Vagina (tissue), 2 donors: ENCODE measurements at regions not wholly inside any gene's neighbourhood (a gene's known extent, or its start where the extent isn't known, plus 50 kb on each side); places are given as distances from the start of the nearest gene placed in this dataset.
"Not testable (repeated sequence)": the region's sequence is repeated elsewhere in the genome, so short reads cannot be mapped to it uniquely, and the experiment has no call there.

Experiments
- DNase-seq, 2 donors: peaks; one replicate each; pipeline ENCODE4 v3.0.0-alpha.2; 2017; ENCODE audit errors: extremely low spot score in 2 of 2
- H3K27ac ChIP-seq: fragments of 200-600 bp; sonication (generic); one replicate; pipeline ENCODE4 v1.5.1; 2019
- H3K27me3 ChIP-seq: fragments of 200-600 bp; sonication (generic); one replicate; pipeline ENCODE4 v1.5.1; 2019
- H3K36me3 ChIP-seq, 2 donors: fragments of 200-600 bp; sonication (generic); one replicate each; pipeline ENCODE4 v1.5.1; 2017 to 2019
- H3K4me1 ChIP-seq: fragments of 200-600 bp; sonication (generic); one replicate; pipeline ENCODE4 v1.5.1; 2019
- H3K4me3 ChIP-seq, 2 donors: fragments of 200-600 bp; sonication (generic); 1 replicate in 1 of 2; 2 replicates in 1 of 2; pipeline ENCODE4 v1.5.1; 2016 to 2019
- H3K9me3 ChIP-seq: fragments of 200-600 bp; sonication (generic); one replicate; pipeline ENCODE4 v1.5.1; 2019
- POLR2A ChIP-seq, 2 donors: fragments of 450-650 bp; IDR thresholded peaks; one replicate each; pipeline ENCODE4 v1.6.1; 2017; ENCODE audit warnings: antibody characterized with exemption in 2 of 2, mild to moderate bottlenecking in 2 of 2, moderate library complexity in 2 of 2
- POLR2AphosphoS5 ChIP-seq, 2 donors: sonication (generic); formaldehyde crosslinking; IDR thresholded peaks; one replicate each; pipeline ENCODE4 v1.9.0; 2017; ENCODE audit warnings: antibody characterized with exemption in 2 of 2, mild to moderate bottlenecking in 2 of 2, low read depth in 1 of 2; ENCODE audit not compliant: insufficient read depth in 1 of 2
- intact Hi-C: fragments of 100-400 bp; cut with DNase I; formaldehyde crosslinking; loops from one replicate; pipeline ENCODE4 v1.15.1; 2023
- TF ChIP-seq, protein P1 (sequence below), 3 experiments: fragments of 450-650 bp in 2 of 3; fragments of 200-600 bp in 1 of 3; sonication (generic) in 1 of 3; IDR thresholded peaks; one replicate each; pipeline ENCODE4 v1.5.1; 2017 to 2019; ENCODE audit warnings: antibody characterized with exemption in 3 of 3, mild to moderate bottlenecking in 2 of 3, moderate library complexity in 2 of 3

DNA sequence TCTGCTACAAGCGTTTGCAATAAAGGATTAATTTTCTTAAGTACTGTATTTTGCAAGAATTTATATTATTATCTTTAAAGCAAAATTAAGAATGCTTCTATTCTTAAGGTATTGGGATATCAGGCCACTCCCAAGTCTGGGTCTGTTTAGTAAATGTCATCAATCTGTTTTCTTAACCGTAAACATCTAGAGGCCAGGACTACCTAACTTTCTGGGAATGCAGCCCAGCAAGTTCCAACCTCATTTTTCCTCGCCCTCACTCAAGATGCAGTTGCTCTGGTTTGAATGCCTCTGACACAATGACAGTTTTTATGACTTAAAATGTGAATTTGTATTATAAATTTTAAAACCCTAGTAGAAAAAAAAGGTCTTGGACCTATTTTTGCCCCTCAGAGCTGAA lies 143.5 kb downstream of the INHBA start:
- Histone ChIP-seq H3K27me3 (no peaks in the 10 kb centered on the region), H3K36me3 (no peaks in the 10 kb centered on the region), H3K4me1 (no peaks in the 10 kb centered on the region), H3K9me3 (no peaks in the 10 kb centered on the region), H3K4me3 (no peak overlapping the region), H3K27ac (no peak overlapping the region)
- no peak for DNase-seq
- TF ChIP-seq POLR2AphosphoS5 (IDR thresholded peaks at IDR 0.05; ENCODE audit: insufficient read depth in 1 of 2, low read depth in 1 of 2) = no peak
- TF ChIP-seq, protein P1, sequence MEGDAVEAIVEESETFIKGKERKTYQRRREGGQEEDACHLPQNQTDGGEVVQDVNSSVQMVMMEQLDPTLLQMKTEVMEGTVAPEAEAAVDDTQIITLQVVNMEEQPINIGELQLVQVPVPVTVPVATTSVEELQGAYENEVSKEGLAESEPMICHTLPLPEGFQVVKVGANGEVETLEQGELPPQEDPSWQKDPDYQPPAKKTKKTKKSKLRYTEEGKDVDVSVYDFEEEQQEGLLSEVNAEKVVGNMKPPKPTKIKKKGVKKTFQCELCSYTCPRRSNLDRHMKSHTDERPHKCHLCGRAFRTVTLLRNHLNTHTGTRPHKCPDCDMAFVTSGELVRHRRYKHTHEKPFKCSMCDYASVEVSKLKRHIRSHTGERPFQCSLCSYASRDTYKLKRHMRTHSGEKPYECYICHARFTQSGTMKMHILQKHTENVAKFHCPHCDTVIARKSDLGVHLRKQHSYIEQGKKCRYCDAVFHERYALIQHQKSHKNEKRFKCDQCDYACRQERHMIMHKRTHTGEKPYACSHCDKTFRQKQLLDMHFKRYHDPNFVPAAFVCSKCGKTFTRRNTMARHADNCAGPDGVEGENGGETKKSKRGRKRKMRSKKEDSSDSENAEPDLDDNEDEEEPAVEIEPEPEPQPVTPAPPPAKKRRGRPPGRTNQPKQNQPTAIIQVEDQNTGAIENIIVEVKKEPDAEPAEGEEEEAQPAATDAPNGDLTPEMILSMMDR (IDR thresholded peaks at IDR 0.05) = no peak
- no peak for TF ChIP-seq POLR2A (IDR thresholded peaks at IDR 0.05)
- intact Hi-C loops = no loop called here

DNA sequence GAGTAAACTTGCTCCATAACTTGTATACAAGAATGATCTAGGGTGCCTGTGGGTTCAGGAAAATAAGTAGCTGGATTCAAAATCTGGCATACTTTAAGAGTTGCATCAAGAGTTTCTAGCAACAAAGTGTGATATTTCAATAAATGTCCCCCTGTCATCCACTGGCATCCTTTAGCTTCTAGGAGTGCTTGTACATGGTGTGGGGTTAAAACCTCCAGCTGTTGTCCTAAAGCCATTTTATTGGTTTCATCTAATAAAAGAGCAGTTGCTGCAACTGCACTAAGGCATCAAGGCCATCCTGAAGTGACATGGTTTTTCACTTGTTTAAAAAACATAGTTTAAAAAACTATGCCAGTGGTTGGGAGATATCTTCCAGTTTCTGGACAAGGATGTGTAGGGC lies 148.4 kb downstream of the INHBA start:
- no peak for TF ChIP-seq POLR2A (IDR thresholded peaks at IDR 0.05)
- TF ChIP-seq POLR2AphosphoS5 (IDR thresholded peaks at IDR 0.05; ENCODE audit: insufficient read depth in 1 of 2, low read depth in 1 of 2) = no peak
- TF ChIP-seq, protein P1 (IDR thresholded peaks at IDR 0.05) = no peak
- intact Hi-C loops = no loop called here
- no peak for DNase-seq
- Histone ChIP-seq H3K36me3 (no peaks in the 10 kb centered on the region), H3K4me1 (no peaks in the 10 kb centered on the region), H3K9me3 (no peaks in the 10 kb centered on the region), H3K4me3 (no peak overlapping the region), H3K27ac (no peak overlapping the region), H3K27me3 (no peaks in the 10 kb centered on the region)

DNA sequence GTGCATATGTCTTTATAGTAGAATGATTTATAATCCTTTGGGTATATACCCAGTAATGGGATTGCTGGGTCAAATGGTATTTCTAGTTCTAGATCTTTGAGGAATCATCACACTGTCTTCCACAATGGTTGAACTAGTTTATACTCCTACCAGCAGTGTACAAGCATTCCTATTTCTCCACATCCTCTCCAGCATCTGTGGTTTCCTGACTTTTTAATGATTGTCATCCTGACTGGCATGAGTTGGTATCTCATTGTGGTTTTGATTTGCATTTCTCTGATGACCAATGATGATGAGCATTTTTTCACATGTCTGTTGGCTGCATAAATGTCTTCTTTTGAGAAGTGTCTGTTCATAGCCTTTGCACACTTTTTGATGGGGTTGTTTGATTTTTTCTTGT lies 152.8 kb downstream of the INHBA start:
- H3K27me3 ChIP-seq, DNase-seq, H3K36me3 ChIP-seq, H3K27ac ChIP-seq, intact Hi-C loops, H3K4me1 ChIP-seq, H3K9me3 ChIP-seq, H3K4me3 ChIP-seq: not testable (repeated sequence)

DNA sequence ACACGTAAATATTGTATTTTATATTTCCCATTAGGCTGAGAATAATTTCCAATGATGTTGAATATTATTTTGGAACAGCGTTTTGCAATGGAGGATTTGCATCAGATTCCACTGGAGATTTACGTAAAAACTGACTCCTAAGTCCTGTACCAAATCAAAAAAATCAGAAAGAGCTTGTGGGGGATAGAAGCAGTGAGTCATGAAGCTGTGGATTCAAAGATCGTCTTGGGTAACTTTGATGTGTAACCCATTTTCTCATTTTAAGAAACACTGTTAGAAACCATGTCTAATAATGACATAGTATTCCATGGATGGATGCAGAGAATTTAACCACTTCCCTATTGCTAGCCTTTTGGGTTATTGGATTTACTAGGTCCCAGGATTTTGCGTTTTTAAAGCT lies 158.6 kb downstream of the INHBA start:
- intact Hi-C loops = no loop called here
- Histone ChIP-seq H3K4me3 (no peak overlapping the region), H3K27me3 (no peaks in the 10 kb centered on the region), H3K36me3 (no peaks in the 10 kb centered on the region), H3K27ac (no peak overlapping the region), H3K9me3 (no peaks in the 10 kb centered on the region), H3K4me1 (no peaks in the 10 kb centered on the region)
- DNase-seq = no peak
- TF ChIP-seq, protein P1 (IDR thresholded peaks at IDR 0.05) = no peak
- TF ChIP-seq POLR2A (IDR thresholded peaks at IDR 0.05) (no peak), POLR2AphosphoS5 (IDR thresholded peaks at IDR 0.05; ENCODE audit: insufficient read depth in 1 of 2, low read depth in 1 of 2) (no peak)

DNA sequence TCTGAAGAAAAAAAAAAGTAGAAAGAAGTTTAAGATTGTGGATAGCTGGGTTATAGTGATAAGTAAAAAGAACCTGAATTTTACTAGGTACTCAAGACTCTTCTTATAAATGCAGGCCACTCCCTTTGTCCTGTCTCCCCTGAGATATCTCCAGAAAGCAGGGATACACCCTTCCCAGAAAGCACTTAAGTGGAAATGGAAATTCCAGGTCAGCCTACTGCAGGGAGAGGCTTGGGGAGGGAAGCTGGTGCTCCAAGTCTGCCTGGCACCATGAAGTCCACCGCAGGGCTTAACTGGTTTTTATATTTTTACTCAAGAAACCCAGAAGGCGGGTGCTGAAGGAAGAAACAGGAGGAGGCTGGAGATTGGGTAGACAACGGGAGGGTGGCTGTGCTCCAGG lies 162.3 kb downstream of the INHBA start:
- Histone ChIP-seq H3K27me3 (no peaks in the 10 kb centered on the region), H3K4me3 (no peak overlapping the region), H3K4me1 (no peaks in the 10 kb centered on the region), H3K27ac (no peak overlapping the region), H3K9me3 (no peaks in the 10 kb centered on the region), H3K36me3 (no peaks in the 10 kb centered on the region)
- DNase-seq = no peak
- no peak for TF ChIP-seq POLR2AphosphoS5 (IDR thresholded peaks at IDR 0.05; ENCODE audit: insufficient read depth in 1 of 2, low read depth in 1 of 2)
- TF ChIP-seq POLR2A (IDR thresholded peaks at IDR 0.05) = no peak
- TF ChIP-seq, protein P1 (IDR thresholded peaks at IDR 0.05) = no peak
- intact Hi-C loops = no loop called here
